ENCODE measurements at regions not wholly inside any gene's neighbourhood (a gene's known extent, or its start where the extent isn't known, plus 50 kb on each side); places are given as distances from the start of the nearest gene placed in this dataset.

GRCh38 chr11:135075740-135076139 is 663.7 kb upstream of the B3GAT1 start:
- TF ChIP-seq, protein P1, sequence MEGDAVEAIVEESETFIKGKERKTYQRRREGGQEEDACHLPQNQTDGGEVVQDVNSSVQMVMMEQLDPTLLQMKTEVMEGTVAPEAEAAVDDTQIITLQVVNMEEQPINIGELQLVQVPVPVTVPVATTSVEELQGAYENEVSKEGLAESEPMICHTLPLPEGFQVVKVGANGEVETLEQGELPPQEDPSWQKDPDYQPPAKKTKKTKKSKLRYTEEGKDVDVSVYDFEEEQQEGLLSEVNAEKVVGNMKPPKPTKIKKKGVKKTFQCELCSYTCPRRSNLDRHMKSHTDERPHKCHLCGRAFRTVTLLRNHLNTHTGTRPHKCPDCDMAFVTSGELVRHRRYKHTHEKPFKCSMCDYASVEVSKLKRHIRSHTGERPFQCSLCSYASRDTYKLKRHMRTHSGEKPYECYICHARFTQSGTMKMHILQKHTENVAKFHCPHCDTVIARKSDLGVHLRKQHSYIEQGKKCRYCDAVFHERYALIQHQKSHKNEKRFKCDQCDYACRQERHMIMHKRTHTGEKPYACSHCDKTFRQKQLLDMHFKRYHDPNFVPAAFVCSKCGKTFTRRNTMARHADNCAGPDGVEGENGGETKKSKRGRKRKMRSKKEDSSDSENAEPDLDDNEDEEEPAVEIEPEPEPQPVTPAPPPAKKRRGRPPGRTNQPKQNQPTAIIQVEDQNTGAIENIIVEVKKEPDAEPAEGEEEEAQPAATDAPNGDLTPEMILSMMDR (conservative IDR thresholded peaks at IDR 0.05; ENCODE audit: low read length), result peak; percentile 93
- no peak for TF ChIP-seq EZH2phosphoT487 (IDR thresholded peaks at IDR 0.05; ENCODE audit: borderline replicate concordance)
- no peaks in the 10 kb centered on the region for H3F3A ChIP-seq (ENCODE audit: low read depth)
- no peaks in the 10 kb centered on the region for H3K9me2 ChIP-seq (replicated peaks; ENCODE audit: low read depth, low read length)

DNA sequence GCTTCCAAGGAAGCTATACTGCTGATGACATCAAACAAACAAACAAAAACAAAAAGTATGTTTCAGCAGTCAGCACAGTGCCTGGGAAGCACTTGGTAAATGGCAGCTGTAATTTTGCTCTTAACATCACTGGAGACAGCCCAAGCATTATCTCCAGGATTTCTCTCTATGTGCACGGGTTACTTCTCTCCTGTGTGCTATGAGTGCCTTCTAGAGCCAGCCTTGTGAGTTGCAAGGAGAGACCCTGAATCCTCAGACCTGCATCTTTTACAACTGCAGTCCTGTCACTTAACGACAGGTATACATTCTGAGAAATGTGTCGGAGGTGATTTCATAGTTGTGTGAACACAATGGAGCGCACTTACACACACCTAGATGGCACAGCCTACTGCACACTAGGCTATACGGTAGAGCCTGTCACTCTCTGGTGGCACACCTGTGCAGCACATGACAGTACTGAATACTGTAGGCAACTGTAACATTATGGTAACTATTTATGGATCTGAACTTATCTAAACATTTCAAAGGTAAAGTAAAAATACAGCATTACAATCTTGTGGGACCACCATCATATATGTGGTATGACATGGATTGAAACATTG is 662.5 kb upstream of the B3GAT1 start:
- H3F3A ChIP-seq (ENCODE audit: low read depth), result no peaks in the 10 kb centered on the region
- no peaks in the 10 kb centered on the region for H3K36me3 ChIP-seq (ENCODE audit: insufficient read depth, low read length)
- H3K79me2 ChIP-seq (ENCODE audit: insufficient read depth, low read length), result no peaks in the 10 kb centered on the region
- peaks cover 34% of the 10 kb centered on the region; the same call in 1 of the 2 replicates for H3K9me3 ChIP-seq (ENCODE audit: insufficient read depth, low read depth, low read length)
- no peak overlapping the region for H2AFZ ChIP-seq (ENCODE audit: low read length)
- no peak overlapping the region for H3K4me3 ChIP-seq (ENCODE audit: low read length, poor library complexity, severe bottlenecking)
- H3K9ac ChIP-seq (ENCODE audit: low read depth, low read length, poor library complexity, severe bottlenecking), result no peak overlapping the region
- no peaks in the 10 kb centered on the region for H3K9me2 ChIP-seq (replicated peaks; ENCODE audit: low read depth, low read length)
- no peak overlapping the region for H3K4me2 ChIP-seq (ENCODE audit: low read depth, low read length, poor library complexity, severe bottlenecking)
- H3K4me1 ChIP-seq (ENCODE audit: insufficient read depth, low read length, poor library complexity, severe bottlenecking), result no peaks in the 10 kb centered on the region
- no peaks in the 10 kb centered on the region for H3K27me3 ChIP-seq (ENCODE audit: insufficient read depth, low read length, poor library complexity, severe bottlenecking)
- no peaks in the 10 kb centered on the region for H4K20me1 ChIP-seq (ENCODE audit: insufficient read depth, low read length, poor library complexity, severe bottlenecking)
- no peak for TF ChIP-seq EZH2phosphoT487 (IDR thresholded peaks at IDR 0.05; ENCODE audit: borderline replicate concordance)
- TF ChIP-seq, protein P1 (conservative IDR thresholded peaks at IDR 0.05; ENCODE audit: low read length), result peak; percentile 58; the same call in 1 of the 2 replicates

More at GRCh38 chr11:135075740-135076139, 663.7 kb upstream of the B3GAT1 start:
- Histone ChIP-seq H4K20me1 (ENCODE audit: insufficient read depth, low read length, poor library complexity, severe bottlenecking) (no peaks in the 10 kb centered on the region), H3K9ac (ENCODE audit: low read depth, low read length, poor library complexity, severe bottlenecking) (no peak overlapping the region), H3K79me2 (ENCODE audit: insufficient read depth, low read length) (no peaks in the 10 kb centered on the region), H3K9me3 (ENCODE audit: insufficient read depth, low read depth, low read length) (peaks cover 27% of the 10 kb centered on the region; the same call in 1 of the 2 replicates), H3K4me2 (ENCODE audit: low read depth, low read length, poor library complexity, severe bottlenecking) (no peak overlapping the region), H3K36me3 (ENCODE audit: insufficient read depth, low read length) (no peaks in the 10 kb centered on the region), H3K27me3 (ENCODE audit: insufficient read depth, low read length, poor library complexity, severe bottlenecking) (no peaks in the 10 kb centered on the region), H3K4me1 (ENCODE audit: insufficient read depth, low read length, poor library complexity, severe bottlenecking) (no peaks in the 10 kb centered on the region), H3K4me3 (ENCODE audit: low read length, poor library complexity, severe bottlenecking) (no peak overlapping the region), H2AFZ (ENCODE audit: low read length) (no peak overlapping the region)

DNA sequence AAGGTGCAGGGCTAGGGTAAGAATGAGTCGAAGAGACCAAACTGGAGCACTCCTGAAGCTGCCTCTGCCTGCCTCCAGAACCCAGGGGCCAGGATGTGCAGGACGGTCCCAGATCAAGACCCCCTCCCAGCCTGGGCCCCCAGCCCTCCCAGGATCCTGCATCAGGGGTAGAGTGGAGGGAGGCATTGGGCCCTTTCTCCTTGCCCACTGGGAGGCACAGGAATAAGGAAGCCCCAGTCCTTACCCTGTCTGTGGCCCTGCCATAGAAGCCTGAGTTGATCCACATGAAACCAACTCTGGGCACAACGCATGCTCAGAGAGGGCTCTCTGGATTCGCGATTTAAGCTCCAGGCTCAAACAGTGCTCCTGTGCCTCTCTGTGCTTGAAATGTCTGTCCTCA is 661.8 kb upstream of the B3GAT1 start:
- Histone ChIP-seq H3K79me2 (ENCODE audit: insufficient read depth, low read length) (no peaks in the 10 kb centered on the region), H3K36me3 (ENCODE audit: insufficient read depth, low read length) (no peaks in the 10 kb centered on the region), H3K9me2 (replicated peaks; ENCODE audit: low read depth, low read length) (no peaks in the 10 kb centered on the region), H3F3A (ENCODE audit: low read depth) (no peaks in the 10 kb centered on the region), H3K9me3 (ENCODE audit: insufficient read depth, low read depth, low read length) (peaks cover 34% of the 10 kb centered on the region; the same call in 1 of the 2 replicates), H3K4me3 (ENCODE audit: low read length, poor library complexity, severe bottlenecking) (no peak overlapping the region), H3K27me3 (ENCODE audit: insufficient read depth, low read length, poor library complexity, severe bottlenecking) (no peaks in the 10 kb centered on the region), H3K9ac (ENCODE audit: low read depth, low read length, poor library complexity, severe bottlenecking) (no peak overlapping the region), H2AFZ (ENCODE audit: low read length) (no peak overlapping the region), H4K20me1 (ENCODE audit: insufficient read depth, low read length, poor library complexity, severe bottlenecking) (no peaks in the 10 kb centered on the region), H3K4me1 (ENCODE audit: insufficient read depth, low read length, poor library complexity, severe bottlenecking) (no peaks in the 10 kb centered on the region), H3K4me2 (ENCODE audit: low read depth, low read length, poor library complexity, severe bottlenecking) (no peak overlapping the region)
- TF ChIP-seq, protein P1 (conservative IDR thresholded peaks at IDR 0.05; ENCODE audit: low read length), result no peak
- TF ChIP-seq EZH2phosphoT487 (IDR thresholded peaks at IDR 0.05; ENCODE audit: borderline replicate concordance), result no peak

All from Loucy (cell line).